PC-3 (cell line): ENCODE measurements at regions not wholly inside any gene's neighbourhood (a gene's known extent, or its start where the extent isn't known, plus 50 kb on each side); places are given as distances from the start of the nearest gene placed in this dataset.

Source experiments
- EZH2 ChIP-seq: fragments of 300-600 bp; sonication (generic); IDR thresholded peaks from one replicate; pipeline ENCODE4 v1.6.1; 2017; ENCODE audit warnings: antibody characterized with exemption, mild to moderate bottlenecking, low read length; ENCODE audit not compliant: unreplicated experiment
- EZH2phosphoT487 ChIP-seq: fragments of 300-600 bp; sonication (generic); IDR thresholded peaks from 2 replicates; pipeline ENCODE4 v1.6.1; 2018; ENCODE audit warnings: mild to moderate bottlenecking, antibody characterized with exemption, low read length, borderline replicate concordance
- TF ChIP-seq, protein P1 (sequence below): fragments of 300-600 bp; sonication (generic); conservative IDR thresholded peaks from 2 replicates; pipeline ENCODE4 v1.5.1; 2017; ENCODE audit warnings: antibody characterized with exemption, low read depth, mild to moderate bottlenecking, low read length

DNA sequence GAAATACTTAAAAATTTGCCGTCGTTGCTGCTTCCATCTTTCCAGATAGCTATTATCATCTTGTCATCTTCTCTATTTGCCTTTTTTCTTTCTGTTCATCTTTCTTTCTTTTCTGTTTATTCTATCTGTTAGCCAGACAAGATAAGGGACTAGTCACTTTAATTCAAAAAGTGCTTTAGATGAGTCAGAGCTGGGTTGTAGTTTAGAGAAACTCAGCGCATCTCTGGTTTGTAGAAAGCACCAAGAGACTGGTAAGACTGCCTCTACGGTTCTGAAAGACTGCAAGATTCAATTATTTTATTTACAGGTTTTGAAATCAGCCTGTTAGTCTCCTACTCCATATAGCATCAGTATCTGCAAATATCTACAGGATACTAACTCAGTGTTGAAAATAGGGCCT lies 562.8 kb upstream of the RIOK2 start:
- TF ChIP-seq, protein P1, sequence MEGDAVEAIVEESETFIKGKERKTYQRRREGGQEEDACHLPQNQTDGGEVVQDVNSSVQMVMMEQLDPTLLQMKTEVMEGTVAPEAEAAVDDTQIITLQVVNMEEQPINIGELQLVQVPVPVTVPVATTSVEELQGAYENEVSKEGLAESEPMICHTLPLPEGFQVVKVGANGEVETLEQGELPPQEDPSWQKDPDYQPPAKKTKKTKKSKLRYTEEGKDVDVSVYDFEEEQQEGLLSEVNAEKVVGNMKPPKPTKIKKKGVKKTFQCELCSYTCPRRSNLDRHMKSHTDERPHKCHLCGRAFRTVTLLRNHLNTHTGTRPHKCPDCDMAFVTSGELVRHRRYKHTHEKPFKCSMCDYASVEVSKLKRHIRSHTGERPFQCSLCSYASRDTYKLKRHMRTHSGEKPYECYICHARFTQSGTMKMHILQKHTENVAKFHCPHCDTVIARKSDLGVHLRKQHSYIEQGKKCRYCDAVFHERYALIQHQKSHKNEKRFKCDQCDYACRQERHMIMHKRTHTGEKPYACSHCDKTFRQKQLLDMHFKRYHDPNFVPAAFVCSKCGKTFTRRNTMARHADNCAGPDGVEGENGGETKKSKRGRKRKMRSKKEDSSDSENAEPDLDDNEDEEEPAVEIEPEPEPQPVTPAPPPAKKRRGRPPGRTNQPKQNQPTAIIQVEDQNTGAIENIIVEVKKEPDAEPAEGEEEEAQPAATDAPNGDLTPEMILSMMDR = no peak
- TF ChIP-seq EZH2 (no peak), EZH2phosphoT487 (no peak)
